ENCODE measurements at regions not wholly inside any gene's neighbourhood (a gene's known extent, or its start where the extent isn't known, plus 50 kb on each side); places are given as distances from the start of the nearest gene placed in this dataset.

DNA sequence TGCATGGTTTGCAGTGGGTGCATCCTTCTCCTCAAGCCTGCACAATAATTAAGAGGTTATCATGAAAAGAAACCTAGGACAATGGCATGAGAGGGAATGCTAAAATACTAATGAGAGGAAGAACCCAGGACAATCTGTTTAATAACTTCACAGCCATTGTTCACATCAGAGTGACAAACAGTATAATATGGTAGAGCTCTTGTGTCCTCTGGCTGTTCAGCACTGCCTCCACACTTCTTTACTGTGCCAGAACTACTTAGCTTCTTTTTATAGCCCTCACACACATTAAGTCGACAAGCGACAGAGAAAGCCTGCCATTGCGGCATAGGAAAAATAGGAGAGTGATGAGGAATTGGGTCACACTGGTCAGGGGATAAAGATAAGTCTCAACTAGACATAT lies 65.0 kb upstream of the MEIS2 start:
- no peak for DNase-seq (ENCODE audit: extremely low spot score)
- Histone ChIP-seq H3K27ac (replicated peaks in 1 of 4) (no peak overlapping the region), H3K4me1 (no peaks in the 10 kb centered on the region), H3K27me3 (no peaks in the 10 kb centered on the region), H3K36me3 (no peaks in the 10 kb centered on the region), H3K4me3 (no peak overlapping the region), H3K9me3 (no peaks in the 10 kb centered on the region)
- intact Hi-C loops (cut with DNase I): no loop called here
- 85% methylated on average over 3 of the region's 3 CpGs for WGBS
- no peak for TF ChIP-seq EP300 (IDR thresholded peaks at IDR 0.05)

GRCh38 chr15:37166402-37166801 lies 66.1 kb upstream of the MEIS2 start:
- no peaks in the 10 kb centered on the region for H3K4me1 ChIP-seq
- H3K4me3 ChIP-seq: no peak overlapping the region
- no peak overlapping the region for H3K27ac ChIP-seq (replicated peaks in 1 of 4)
- no peaks in the 10 kb centered on the region for H3K27me3 ChIP-seq
- H3K9me3 ChIP-seq: no peaks in the 10 kb centered on the region
- WGBS: 70% methylated on average over 3 of the region's 3 CpGs
- TF ChIP-seq EP300 (IDR thresholded peaks at IDR 0.05) (no peak), CTCF (IDR thresholded peaks at IDR 0.05) (no peak), POLR2AphosphoS5 (IDR thresholded peaks at IDR 0.05) (no peak), POLR2A (IDR thresholded peaks at IDR 0.05; ENCODE audit: low read depth) (no peak)
- H3K36me3 ChIP-seq: no peaks in the 10 kb centered on the region
- DNase-seq (ENCODE audit: extremely low spot score): no peak
- intact Hi-C loops (cut with DNase I): no loop called here

DNA sequence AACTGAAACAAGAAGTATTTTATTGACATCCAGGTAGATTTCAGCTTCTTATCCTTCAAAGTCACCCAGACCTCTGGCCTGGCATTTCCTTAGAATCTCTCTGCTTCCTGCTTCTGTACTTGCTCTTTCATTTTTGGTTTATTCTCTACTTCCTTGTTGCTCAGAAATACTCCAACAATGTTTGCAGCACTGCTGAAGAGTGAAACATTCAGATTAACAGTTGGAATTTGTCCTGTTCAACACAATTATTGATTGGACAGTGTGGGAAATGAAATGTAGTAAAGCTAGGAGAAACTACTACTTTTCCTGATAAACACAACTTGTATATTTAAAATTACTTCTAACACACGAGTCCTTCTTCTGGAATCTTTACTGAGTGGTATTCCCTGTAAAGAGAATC lies 81.0 kb upstream of the MEIS2 start:
- no peak for TF ChIP-seq POLR2AphosphoS5 (IDR thresholded peaks at IDR 0.05)
- no peak for TF ChIP-seq EP300 (IDR thresholded peaks at IDR 0.05)
- no peak for TF ChIP-seq CTCF (IDR thresholded peaks at IDR 0.05)
- TF ChIP-seq POLR2A (IDR thresholded peaks at IDR 0.05; ENCODE audit: low read depth): no peak
- WGBS: 70% methylated on average over 1 of the region's 1 CpG
- no peaks in the 10 kb centered on the region for H3K4me1 ChIP-seq
- peaks cover 0 to 24% (median 15%) of the 10 kb centered on the region in 4 donors for H3K9me3 ChIP-seq
- H3K27ac ChIP-seq (replicated peaks in 1 of 4): no peak overlapping the region
- no peaks in the 10 kb centered on the region for H3K36me3 ChIP-seq
- H3K27me3 ChIP-seq: no peaks in the 10 kb centered on the region
- no peak overlapping the region for H3K4me3 ChIP-seq
- intact Hi-C loops (cut with DNase I): no loop called here
- no peak for DNase-seq (ENCODE audit: extremely low spot score)

DNA sequence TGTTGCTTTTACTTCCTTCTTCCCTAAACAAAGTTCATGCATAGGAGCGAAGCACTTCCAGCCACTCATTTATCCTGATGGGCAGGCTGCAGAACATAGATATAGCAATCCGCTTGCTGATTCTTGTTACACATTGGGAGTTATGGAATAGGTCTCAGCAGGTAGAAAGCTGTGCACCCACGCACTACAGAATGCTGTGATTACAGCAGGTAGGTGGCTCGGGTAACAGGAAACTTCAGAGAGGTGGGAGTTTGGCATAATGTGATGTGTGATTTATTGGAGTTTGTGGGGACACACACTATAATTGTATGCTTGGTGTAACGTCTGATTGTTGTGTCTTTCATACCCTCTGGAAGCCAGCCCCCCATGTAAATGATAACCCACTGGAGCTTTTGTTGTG lies 99.2 kb upstream of the MEIS2 start:
- 72% methylated on average over 5 of the region's 5 CpGs for WGBS
- Histone ChIP-seq H3K4me1 (no peaks in the 10 kb centered on the region), H3K9me3 (no peaks in the 10 kb centered on the region), H3K27ac (replicated peaks in 1 of 4) (no peak overlapping the region), H3K36me3 (no peaks in the 10 kb centered on the region), H3K4me3 (no peak overlapping the region), H3K27me3 (no peaks in the 10 kb centered on the region)
- intact Hi-C loops (cut with DNase I): no loop called here
- TF ChIP-seq POLR2AphosphoS5 (IDR thresholded peaks at IDR 0.05) (no peak), EP300 (IDR thresholded peaks at IDR 0.05) (no peak), POLR2A (IDR thresholded peaks at IDR 0.05; ENCODE audit: low read depth) (no peak), CTCF (IDR thresholded peaks at IDR 0.05) (no peak)
- no peak for DNase-seq (ENCODE audit: extremely low spot score)

GRCh38 chr15:37203050-37203449 lies 102.7 kb upstream of the MEIS2 start:
- Histone ChIP-seq H3K4me1 (no peaks in the 10 kb centered on the region), H3K36me3 (no peaks in the 10 kb centered on the region), H3K4me3 (no peak overlapping the region), H3K27me3 (no peaks in the 10 kb centered on the region), H3K9me3 (no peaks in the 10 kb centered on the region), H3K27ac (replicated peaks in 1 of 4) (no peak overlapping the region)
- intact Hi-C loops (cut with DNase I): no loop called here
- 89% methylated on average over 2 of the region's 2 CpGs for WGBS
- TF ChIP-seq CTCF (IDR thresholded peaks at IDR 0.05) (no peak), EP300 (IDR thresholded peaks at IDR 0.05) (no peak), POLR2AphosphoS5 (IDR thresholded peaks at IDR 0.05) (no peak), POLR2A (IDR thresholded peaks at IDR 0.05; ENCODE audit: low read depth) (no peak)
- no peak for DNase-seq (ENCODE audit: extremely low spot score)
